AG09309 (cell line): ENCODE measurements at regions not wholly inside any gene's neighbourhood (a gene's known extent, or its start where the extent isn't known, plus 50 kb on each side); places are given as distances from the start of the nearest gene placed in this dataset.

ENCODE experiments used
- DNase-seq: peaks from one replicate; pipeline ENCODE4 v3.0.0-alpha.2; 2010; ENCODE audit warnings: low read depth
- H3K4me3 ChIP-seq: 2 replicates; pipeline ENCODE4 v1.5.1; 2011; ENCODE audit warnings: mild to moderate bottlenecking, low read depth, low read length, moderate library complexity; ENCODE audit not compliant: control insufficient read depth
- CTCF ChIP-seq: IDR thresholded peaks from 2 replicates; pipeline ENCODE4 v1.5.1; 2011; ENCODE audit warnings: mild to moderate bottlenecking, low read depth, low read length, inconsistent platforms; ENCODE audit not compliant: insufficient read depth, control insufficient read depth; ENCODE audit errors: missing control alignments

GRCh38 chr6:82818727-82819126, 246.9 kb downstream of the UBE3D start:
- H3K4me3 ChIP-seq = no peak overlapping the region
- TF ChIP-seq CTCF = no peak
- DNase-seq = peak; percentile 54

GRCh38 chr6:82823361-82823760, 242.3 kb downstream of the UBE3D start:
- DNase-seq = no peak
- H3K4me3 ChIP-seq = no peak overlapping the region
- TF ChIP-seq CTCF = no peak

- TF ChIP-seq CTCF = no peak
- H3K4me3 ChIP-seq = no peak overlapping the region
- DNase-seq = no peak
Measured at GRCh38 chr6:82832811-82833210, 232.8 kb downstream of the UBE3D start.

GRCh38 chr6:82833481-82833880, 232.2 kb downstream of the UBE3D start:
- H3K4me3 ChIP-seq = no peak overlapping the region
- no peak for TF ChIP-seq CTCF
- DNase-seq = no peak

GRCh38 chr6:82836022-82836575, 229.5 kb downstream of the UBE3D start:
- no peak overlapping the region for H3K4me3 ChIP-seq
- TF ChIP-seq CTCF = no peak
- no peak for DNase-seq

- TF ChIP-seq CTCF = no peak
- no peak for DNase-seq
Measured at GRCh38 chr6:82840571-82840970, 225.1 kb downstream of the UBE3D start.

GRCh38 chr6:82841309-82841708, 224.3 kb downstream of the UBE3D start:
- H3K4me3 ChIP-seq = no peak overlapping the region
- no peak for TF ChIP-seq CTCF
- no peak for DNase-seq

More at GRCh38 chr6:82840571-82840970, 225.1 kb downstream of the UBE3D start:
- no peak overlapping the region for H3K4me3 ChIP-seq
